Cardiac muscle cell (in vitro differentiated cells and primary cell): ENCODE measurements at regions not wholly inside any gene's neighbourhood (a gene's known extent, or its start where the extent isn't known, plus 50 kb on each side); places are given as distances from the start of the nearest gene placed in this dataset.

Experiments
- DNase-seq, 2 donors: peaks; one replicate each; pipeline versions ENCODE4 v3.0.0 to v3.0.0-alpha.2; 2010 to 2017; ENCODE audit warnings: low read depth in 1 of 2, low spot score in 1 of 2
- H3K27ac ChIP-seq: fragments of 200-600 bp; sonication (generic); 2 replicates; pipeline ENCODE4 v1.5.1; 2016
- H3K27me3 ChIP-seq: fragments of 200-600 bp; sonication (generic); 2 replicates; pipeline ENCODE4 v1.6.0; 2016; ENCODE audit warnings: control low read depth
- H3K36me3 ChIP-seq: fragments of 200-600 bp; sonication (generic); 2 replicates; pipeline ENCODE4 v1.5.1; 2016; ENCODE audit warnings: control low read depth
- H3K4me1 ChIP-seq: fragments of 200-600 bp; sonication (generic); 2 replicates; pipeline ENCODE4 v1.8.1; 2017; ENCODE audit warnings: low read depth, mild to moderate bottlenecking, mixed run types
- H3K4me3 ChIP-seq: fragments of 200-600 bp; sonication (generic); 2 replicates; pipeline ENCODE4 v1.5.1; 2016; ENCODE audit warnings: mild to moderate bottlenecking
- H3K9me3 ChIP-seq: fragments of 200-600 bp; sonication (generic); 2 replicates; pipeline ENCODE4 v1.5.1; 2017; ENCODE audit warnings: low read depth, mild to moderate bottlenecking, control low read depth
- TF ChIP-seq, protein P1 (sequence below): IDR thresholded peaks from 2 replicates; pipeline ENCODE4 v1.5.1; 2012; ENCODE audit warnings: low read depth, mild to moderate bottlenecking, low read length

DNA sequence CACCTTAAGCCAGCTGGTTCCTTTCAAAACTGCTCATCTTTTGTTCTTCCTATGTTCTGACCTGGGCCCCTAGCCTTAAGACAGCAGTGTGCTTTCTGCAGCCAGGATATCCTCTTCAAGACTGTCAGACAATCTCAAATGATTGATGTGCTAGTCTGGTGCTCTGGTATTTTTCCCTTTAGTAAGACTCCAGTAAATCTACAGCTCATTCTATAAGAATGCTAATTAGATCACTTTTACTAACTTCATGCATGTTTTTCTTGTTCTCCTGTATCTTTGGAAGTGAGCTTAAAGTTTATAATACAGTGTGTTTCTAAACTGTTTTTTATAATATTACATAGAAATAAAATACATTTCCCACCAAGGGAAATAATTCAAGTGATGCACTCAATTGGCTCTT, 220.9 kb upstream of the NANOGP8 start:
- H3K36me3 ChIP-seq, result no peaks in the 10 kb centered on the region
- H3K4me1 ChIP-seq, result peaks cover 31% of the 10 kb centered on the region
- no peaks in the 10 kb centered on the region for H3K27me3 ChIP-seq
- peak in 1 of 2 donors; percentile 18 for DNase-seq
- TF ChIP-seq, protein P1, sequence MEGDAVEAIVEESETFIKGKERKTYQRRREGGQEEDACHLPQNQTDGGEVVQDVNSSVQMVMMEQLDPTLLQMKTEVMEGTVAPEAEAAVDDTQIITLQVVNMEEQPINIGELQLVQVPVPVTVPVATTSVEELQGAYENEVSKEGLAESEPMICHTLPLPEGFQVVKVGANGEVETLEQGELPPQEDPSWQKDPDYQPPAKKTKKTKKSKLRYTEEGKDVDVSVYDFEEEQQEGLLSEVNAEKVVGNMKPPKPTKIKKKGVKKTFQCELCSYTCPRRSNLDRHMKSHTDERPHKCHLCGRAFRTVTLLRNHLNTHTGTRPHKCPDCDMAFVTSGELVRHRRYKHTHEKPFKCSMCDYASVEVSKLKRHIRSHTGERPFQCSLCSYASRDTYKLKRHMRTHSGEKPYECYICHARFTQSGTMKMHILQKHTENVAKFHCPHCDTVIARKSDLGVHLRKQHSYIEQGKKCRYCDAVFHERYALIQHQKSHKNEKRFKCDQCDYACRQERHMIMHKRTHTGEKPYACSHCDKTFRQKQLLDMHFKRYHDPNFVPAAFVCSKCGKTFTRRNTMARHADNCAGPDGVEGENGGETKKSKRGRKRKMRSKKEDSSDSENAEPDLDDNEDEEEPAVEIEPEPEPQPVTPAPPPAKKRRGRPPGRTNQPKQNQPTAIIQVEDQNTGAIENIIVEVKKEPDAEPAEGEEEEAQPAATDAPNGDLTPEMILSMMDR, result no peak
- no peaks in the 10 kb centered on the region for H3K9me3 ChIP-seq
- H3K4me3 ChIP-seq, result no peak overlapping the region
- H3K27ac ChIP-seq, result peak overlapping the region; percentile 96

DNA sequence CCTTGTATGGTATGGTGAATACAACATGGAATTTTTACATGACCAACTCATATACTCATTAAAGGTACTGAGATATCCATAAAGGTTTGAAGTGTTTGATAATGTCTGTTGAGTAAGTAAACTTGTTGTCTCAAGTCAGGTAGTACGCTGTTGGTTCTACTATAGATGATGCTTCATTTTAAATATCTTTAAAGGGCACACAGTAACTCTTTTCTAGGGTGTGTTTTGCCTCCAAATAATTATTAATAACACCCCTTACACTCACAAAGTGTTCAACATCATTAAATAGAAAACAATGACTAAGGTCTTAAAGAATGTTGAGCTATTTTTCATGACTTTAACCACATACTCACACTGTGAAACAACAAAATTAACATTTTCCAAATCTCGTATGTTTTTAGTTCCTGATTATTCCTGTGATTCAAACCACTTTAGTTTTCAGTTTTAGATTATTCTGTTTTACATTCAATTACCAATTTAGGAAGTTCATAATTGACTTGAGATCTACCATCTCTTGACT, 220.0 kb upstream of the NANOGP8 start:
- Histone ChIP-seq H3K27ac (peak overlapping the region; percentile 96), H3K4me1 (peaks cover 31% of the 10 kb centered on the region)

DNA sequence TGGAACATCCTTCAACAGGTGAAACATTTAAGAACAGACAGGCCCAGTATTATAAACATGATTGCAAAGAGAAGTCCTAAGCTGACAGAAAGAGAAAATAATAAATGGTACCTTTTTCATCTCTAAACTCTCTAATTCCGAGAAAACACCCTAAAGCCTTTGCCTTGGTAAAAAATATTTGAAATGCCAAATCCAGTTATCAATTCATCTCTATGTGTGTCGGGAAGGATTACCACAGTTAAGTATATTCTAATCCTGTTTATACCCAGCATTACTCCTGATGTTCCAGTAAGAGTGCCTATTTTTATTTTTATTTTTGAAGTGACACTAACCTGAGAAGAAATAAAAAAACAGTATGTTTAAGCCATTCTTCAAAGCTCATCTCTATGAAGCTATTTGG, 219.3 kb upstream of the NANOGP8 start:
- Histone ChIP-seq H3K4me1 (peaks cover 28% of the 10 kb centered on the region), H3K27me3 (no peaks in the 10 kb centered on the region), H3K4me3 (no peak overlapping the region), H3K9me3 (no peaks in the 10 kb centered on the region), H3K36me3 (no peaks in the 10 kb centered on the region), H3K27ac (no peak overlapping the region)
- TF ChIP-seq, protein P1, result no peak
- no peak for DNase-seq

More for the DNA sequence above, 220.0 kb upstream of the NANOGP8 start:
- DNase-seq, result no peak
- H3K36me3 ChIP-seq, result no peaks in the 10 kb centered on the region
- no peaks in the 10 kb centered on the region for H3K9me3 ChIP-seq
- H3K4me3 ChIP-seq, result no peak overlapping the region
- H3K27me3 ChIP-seq, result no peaks in the 10 kb centered on the region
- TF ChIP-seq, protein P1, result no peak

DNA sequence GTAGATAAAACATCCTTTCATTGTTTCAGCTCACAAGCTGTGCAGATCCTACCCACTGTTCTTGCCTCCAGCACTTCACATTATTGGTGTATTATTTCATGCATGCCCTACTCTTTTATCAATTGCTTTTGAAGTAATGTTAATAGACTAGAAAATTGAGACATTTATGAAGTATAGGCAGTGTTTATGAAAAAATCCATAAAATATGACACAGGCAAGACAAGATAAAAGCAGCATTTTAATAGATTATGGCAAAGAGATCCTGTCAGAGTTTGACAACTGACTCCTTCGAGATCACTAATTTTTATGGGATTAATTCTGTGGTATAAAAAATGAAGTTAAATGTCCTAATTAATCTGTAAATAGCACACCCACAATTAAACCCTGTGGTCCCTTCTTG, 217.2 kb upstream of the NANOGP8 start:
- Histone ChIP-seq H3K36me3 (no peaks in the 10 kb centered on the region), H3K27ac (no peak overlapping the region), H3K4me3 (no peak overlapping the region), H3K9me3 (no peaks in the 10 kb centered on the region), H3K27me3 (no peaks in the 10 kb centered on the region), H3K4me1 (peaks cover 17% of the 10 kb centered on the region)
- DNase-seq, result no peak
- TF ChIP-seq, protein P1, result no peak

DNA sequence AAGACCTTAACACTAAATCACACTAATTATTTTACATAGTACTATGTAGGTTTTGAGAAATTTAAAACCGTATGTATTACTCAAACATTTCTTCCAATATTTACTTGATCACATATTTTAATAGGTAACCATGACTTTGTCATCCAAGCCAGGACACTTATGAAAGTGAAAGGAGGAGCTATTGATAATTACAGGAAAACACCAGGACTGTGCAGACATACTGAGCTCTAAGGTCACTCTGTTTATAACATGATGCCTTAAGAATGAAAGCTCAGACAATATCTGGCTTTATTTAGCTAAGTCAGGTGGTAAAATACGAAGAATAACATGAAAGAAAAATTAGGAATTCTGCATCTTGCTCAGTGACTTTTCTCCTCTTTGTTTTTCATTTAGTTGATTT, 216.0 kb upstream of the NANOGP8 start:
- TF ChIP-seq, protein P1, result no peak
- peaks cover 4% of the 10 kb centered on the region for H3K4me1 ChIP-seq
- H3K36me3 ChIP-seq, result no peaks in the 10 kb centered on the region
- H3K4me3 ChIP-seq, result no peak overlapping the region
- no peak for DNase-seq
- no peaks in the 10 kb centered on the region for H3K27me3 ChIP-seq
- H3K9me3 ChIP-seq, result no peaks in the 10 kb centered on the region
- H3K27ac ChIP-seq, result no peak overlapping the region
